ENCODE measurements at regions not wholly inside any gene's neighbourhood (a gene's known extent, or its start where the extent isn't known, plus 50 kb on each side); places are given as distances from the start of the nearest gene placed in this dataset.

DNA sequence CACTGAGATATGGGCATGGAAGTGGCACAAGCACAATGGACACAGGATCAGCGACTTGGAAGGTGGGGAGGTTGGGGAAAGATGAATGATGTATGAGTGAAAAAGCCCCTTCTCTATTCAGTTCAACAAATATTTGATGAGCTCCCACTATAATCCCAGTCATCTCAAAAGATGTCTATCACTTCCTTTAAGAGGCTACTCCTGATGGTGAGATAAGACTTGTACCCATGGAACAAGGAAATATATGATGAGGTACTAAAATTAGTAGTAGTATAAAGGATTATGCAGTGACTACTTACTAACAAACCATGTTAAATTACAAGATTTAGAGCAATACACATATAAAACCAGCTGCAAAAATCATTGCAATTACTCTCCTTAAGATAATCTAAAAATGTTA lies 107.8 kb upstream of the COL5A2 start:
- Histone ChIP-seq H2AFZ (no peak overlapping the region), H3K79me2 (ENCODE audit: low read depth) (no peaks in the 10 kb centered on the region), H3K27me3 (ENCODE audit: insufficient read depth, low read depth) (no peaks in the 10 kb centered on the region), H3K4me1 (replicated peaks; ENCODE audit: insufficient read depth) (no peaks in the 10 kb centered on the region), H3K9me3 (ENCODE audit: insufficient read depth, low read depth) (no peaks in the 10 kb centered on the region; the same call in 1 of the 2 replicates), H3K36me3 (ENCODE audit: low read depth) (no peaks in the 10 kb centered on the region), H3K27ac (no peak overlapping the region), H3K4me2 (no peak overlapping the region), H4K20me1 (ENCODE audit: insufficient read depth) (no peaks in the 10 kb centered on the region), H3K9me2 (ENCODE audit: insufficient read depth) (no peaks in the 10 kb centered on the region), H3F3A (ENCODE audit: insufficient read depth, low read depth) (no peaks in the 10 kb centered on the region), H3K4me3 (no peak overlapping the region)
- TF ChIP-seq EZH2 (IDR thresholded peaks at IDR 0.05; ENCODE audit: low read depth): no peak
- TF ChIP-seq, protein P1, sequence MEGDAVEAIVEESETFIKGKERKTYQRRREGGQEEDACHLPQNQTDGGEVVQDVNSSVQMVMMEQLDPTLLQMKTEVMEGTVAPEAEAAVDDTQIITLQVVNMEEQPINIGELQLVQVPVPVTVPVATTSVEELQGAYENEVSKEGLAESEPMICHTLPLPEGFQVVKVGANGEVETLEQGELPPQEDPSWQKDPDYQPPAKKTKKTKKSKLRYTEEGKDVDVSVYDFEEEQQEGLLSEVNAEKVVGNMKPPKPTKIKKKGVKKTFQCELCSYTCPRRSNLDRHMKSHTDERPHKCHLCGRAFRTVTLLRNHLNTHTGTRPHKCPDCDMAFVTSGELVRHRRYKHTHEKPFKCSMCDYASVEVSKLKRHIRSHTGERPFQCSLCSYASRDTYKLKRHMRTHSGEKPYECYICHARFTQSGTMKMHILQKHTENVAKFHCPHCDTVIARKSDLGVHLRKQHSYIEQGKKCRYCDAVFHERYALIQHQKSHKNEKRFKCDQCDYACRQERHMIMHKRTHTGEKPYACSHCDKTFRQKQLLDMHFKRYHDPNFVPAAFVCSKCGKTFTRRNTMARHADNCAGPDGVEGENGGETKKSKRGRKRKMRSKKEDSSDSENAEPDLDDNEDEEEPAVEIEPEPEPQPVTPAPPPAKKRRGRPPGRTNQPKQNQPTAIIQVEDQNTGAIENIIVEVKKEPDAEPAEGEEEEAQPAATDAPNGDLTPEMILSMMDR (conservative IDR thresholded peaks at IDR 0.05): no peak
- CTCF ChIA-PET: interaction anchor here (0.5 kb wide), 1 partner anchor 773 kb away, joined by 3 read pairs; no protein-coding TSS in a partner anchor
- intact Hi-C loops (cut with micrococcal nuclease; ENCODE audit: unreplicated experiment): loop anchor here (1.0 to 5.0 kb wide), 4 partner anchors 125 to 765 kb away; no protein-coding TSS in a partner anchor
- POLR2A ChIA-PET (ENCODE audit: unreplicated experiment): no interaction called here
- no TSS peak for BruUV-seq (replicated peaks)
- DNase-seq: no peak

DNA sequence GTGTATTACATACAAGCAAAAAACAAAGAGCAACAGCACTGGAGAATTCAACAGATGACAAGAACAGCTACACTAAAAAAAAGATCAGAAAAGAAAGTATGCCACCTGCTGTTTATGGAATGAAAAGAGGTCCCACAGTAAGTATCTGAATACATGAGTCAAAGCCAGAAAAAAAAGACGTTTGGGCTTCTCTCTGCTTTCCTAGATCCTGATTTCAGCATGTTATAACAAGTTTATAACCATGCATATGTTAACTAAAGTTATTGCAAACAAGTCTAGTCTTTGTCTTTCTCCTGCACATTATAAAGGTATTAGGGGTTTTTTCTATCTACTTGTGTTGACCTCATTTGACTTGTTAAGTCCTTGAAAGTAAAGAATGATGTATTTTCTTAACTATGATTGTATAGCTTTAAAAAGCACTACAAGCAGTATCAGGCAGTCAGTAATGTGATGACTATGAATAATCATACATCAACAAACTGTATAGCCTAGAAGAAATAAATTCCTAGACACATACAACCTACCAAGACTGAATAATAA lies 108.5 kb upstream of the COL5A2 start:
- BruUV-seq (replicated peaks): no TSS peak
- Histone ChIP-seq H3K36me3 (ENCODE audit: low read depth) (no peaks in the 10 kb centered on the region), H3K4me2 (no peak overlapping the region), H3K27ac (no peak overlapping the region), H3K9me2 (ENCODE audit: insufficient read depth) (no peaks in the 10 kb centered on the region), H3F3A (ENCODE audit: insufficient read depth, low read depth) (no peaks in the 10 kb centered on the region), H3K27me3 (ENCODE audit: insufficient read depth, low read depth) (no peaks in the 10 kb centered on the region), H3K79me2 (ENCODE audit: low read depth) (no peaks in the 10 kb centered on the region), H3K4me1 (replicated peaks; ENCODE audit: insufficient read depth) (no peaks in the 10 kb centered on the region), H4K20me1 (ENCODE audit: insufficient read depth) (no peaks in the 10 kb centered on the region), H3K4me3 (no peak overlapping the region), H2AFZ (no peak overlapping the region), H3K9me3 (ENCODE audit: insufficient read depth, low read depth) (no peaks in the 10 kb centered on the region; the same call in 1 of the 2 replicates)
- ChIA-PET CTCF (interaction anchor here (0.5 kb wide), 1 partner anchor 774 kb away, joined by 3 read pairs; no protein-coding TSS in a partner anchor), POLR2A (ENCODE audit: unreplicated experiment) (no interaction called here)
- no peak for TF ChIP-seq EZH2 (IDR thresholded peaks at IDR 0.05; ENCODE audit: low read depth)
- TF ChIP-seq, protein P1 (conservative IDR thresholded peaks at IDR 0.05): peak; percentile 58; the same call in 1 of the 2 replicates
- intact Hi-C loops (cut with micrococcal nuclease; ENCODE audit: unreplicated experiment): loop anchor here (1.0 to 5.0 kb wide), 4 partner anchors 124 to 766 kb away; no protein-coding TSS in a partner anchor
- no peak for DNase-seq

GRCh38 chr2:189291460-189291859 lies 111.9 kb upstream of the COL5A2 start:
- intact Hi-C loops (cut with micrococcal nuclease; ENCODE audit: unreplicated experiment): no loop called here
- Histone ChIP-seq H3K27ac (no peak overlapping the region), H3K4me3 (no peak overlapping the region), H2AFZ (no peak overlapping the region), H3K79me2 (ENCODE audit: low read depth) (no peaks in the 10 kb centered on the region), H3K4me2 (no peak overlapping the region), H3K4me1 (replicated peaks; ENCODE audit: insufficient read depth) (no peaks in the 10 kb centered on the region), H3K27me3 (ENCODE audit: insufficient read depth, low read depth) (no peaks in the 10 kb centered on the region), H3F3A (ENCODE audit: insufficient read depth, low read depth) (no peaks in the 10 kb centered on the region), H4K20me1 (ENCODE audit: insufficient read depth) (no peaks in the 10 kb centered on the region), H3K36me3 (ENCODE audit: low read depth) (no peaks in the 10 kb centered on the region), H3K9me2 (ENCODE audit: insufficient read depth) (no peaks in the 10 kb centered on the region), H3K9me3 (ENCODE audit: insufficient read depth, low read depth) (no peaks in the 10 kb centered on the region; the same call in 1 of the 2 replicates)
- TF ChIP-seq, protein P1 (conservative IDR thresholded peaks at IDR 0.05): no peak
- no peak for TF ChIP-seq EZH2 (IDR thresholded peaks at IDR 0.05; ENCODE audit: low read depth)
- CTCF ChIA-PET: no interaction called here
- DNase-seq: no peak
- no TSS peak for BruUV-seq (replicated peaks)
- POLR2A ChIA-PET (ENCODE audit: unreplicated experiment): no interaction called here

Data from PC-9 (cell line).